22Rv1 (cell line): ENCODE measurements at regions not wholly inside any gene's neighbourhood (a gene's known extent, or its start where the extent isn't known, plus 50 kb on each side); places are given as distances from the start of the nearest gene placed in this dataset.

Experiments
- H3K27ac ChIP-seq: fragments of 450-650 bp; 2 replicates; pipeline ENCODE4 v1.5.1; 2017
- CTCF ChIP-seq: fragments of 450-650 bp; IDR thresholded peaks from 2 replicates; pipeline ENCODE4 v1.5.1; 2017; ENCODE audit warnings: mild to moderate bottlenecking
- ZFX ChIP-seq: fragments of 450-650 bp; IDR thresholded peaks from 2 replicates; pipeline ENCODE4 v1.6.1; 2017; ENCODE audit warnings: antibody characterized with exemption, borderline replicate concordance

- TF ChIP-seq ZFX (no peak), CTCF (no peak)
- no peak overlapping the region for H3K27ac ChIP-seq
These were observed 542.7 kb upstream of the NR3C2 start for GRCh38 chr4:148984951-148985350.

- H3K27ac ChIP-seq: no peak overlapping the region
- TF ChIP-seq ZFX (no peak), CTCF (no peak)
These were observed 540.0 kb upstream of the NR3C2 start for GRCh38 chr4:148982200-148982599.

- TF ChIP-seq CTCF: no peak
- TF ChIP-seq ZFX: no peak
- no peak overlapping the region for H3K27ac ChIP-seq
These were observed 538.7 kb upstream of the NR3C2 start for GRCh38 chr4:148980782-148981480.

- TF ChIP-seq ZFX (no peak), CTCF (no peak)
These were observed 536.1 kb upstream of the NR3C2 start for GRCh38 chr4:148978301-148978700.

GRCh38 chr4:148975464-148975863 is 533.2 kb upstream of the NR3C2 start:
- TF ChIP-seq ZFX (no peak), CTCF (no peak)
- H3K27ac ChIP-seq: no peak overlapping the region

More at GRCh38 chr4:148978301-148978700, 536.1 kb upstream of the NR3C2 start:
- H3K27ac ChIP-seq: no peak overlapping the region

- H3K27ac ChIP-seq: no peak overlapping the region
- TF ChIP-seq CTCF: no peak
- no peak for TF ChIP-seq ZFX
These were observed 522.9 kb upstream of the NR3C2 start for GRCh38 chr4:148965080-148965479.

GRCh38 chr4:148964456-148964855 is 522.2 kb upstream of the NR3C2 start:
- H3K27ac ChIP-seq: no peak overlapping the region
- TF ChIP-seq CTCF: no peak
- TF ChIP-seq ZFX: no peak
